HG03064 (cell line): ENCODE measurements at regions not wholly inside any gene's neighbourhood (a gene's known extent, or its start where the extent isn't known, plus 50 kb on each side); places are given as distances from the start of the nearest gene placed in this dataset.

Experiments
- ATAC-seq: cut with Tn5 transposase; IDR thresholded peaks from one replicate; pipeline ENCODE4 v1.9.1; 2021; ENCODE audit warnings: low read depth; ENCODE audit not compliant: unreplicated experiment

GRCh38 chr4:121534187-121534586 lies 153.4 kb upstream of the QRFPR start:
- no peak for ATAC-seq

GRCh38 chr4:121526509-121526908 lies 145.7 kb upstream of the QRFPR start:
- ATAC-seq: no peak

GRCh38 chr4:121519236-121519838 lies 138.5 kb upstream of the QRFPR start:
- no peak for ATAC-seq

DNA sequence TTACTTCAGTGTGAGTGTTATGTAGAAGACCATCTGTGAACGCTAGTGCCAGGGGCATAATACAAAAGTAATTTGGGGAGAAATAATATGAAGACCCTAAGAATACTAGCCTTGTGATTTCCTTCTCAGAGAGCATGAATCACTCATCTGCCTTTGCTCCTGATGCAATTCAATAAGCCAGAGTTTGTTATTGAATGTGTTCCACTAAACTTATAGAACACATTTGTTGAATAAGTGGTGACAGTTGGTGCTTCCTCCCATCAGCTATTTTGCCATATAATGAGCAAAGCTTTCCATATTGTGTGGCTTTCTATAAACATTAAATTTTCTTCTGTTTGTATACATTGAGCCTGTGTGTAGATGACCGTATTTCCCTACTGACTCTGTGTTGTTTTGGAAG lies 136.4 kb upstream of the QRFPR start:
- ATAC-seq: no peak

- ATAC-seq: no peak
Measured at GRCh38 chr4:121514443-121514842, 133.6 kb upstream of the QRFPR start.

DNA sequence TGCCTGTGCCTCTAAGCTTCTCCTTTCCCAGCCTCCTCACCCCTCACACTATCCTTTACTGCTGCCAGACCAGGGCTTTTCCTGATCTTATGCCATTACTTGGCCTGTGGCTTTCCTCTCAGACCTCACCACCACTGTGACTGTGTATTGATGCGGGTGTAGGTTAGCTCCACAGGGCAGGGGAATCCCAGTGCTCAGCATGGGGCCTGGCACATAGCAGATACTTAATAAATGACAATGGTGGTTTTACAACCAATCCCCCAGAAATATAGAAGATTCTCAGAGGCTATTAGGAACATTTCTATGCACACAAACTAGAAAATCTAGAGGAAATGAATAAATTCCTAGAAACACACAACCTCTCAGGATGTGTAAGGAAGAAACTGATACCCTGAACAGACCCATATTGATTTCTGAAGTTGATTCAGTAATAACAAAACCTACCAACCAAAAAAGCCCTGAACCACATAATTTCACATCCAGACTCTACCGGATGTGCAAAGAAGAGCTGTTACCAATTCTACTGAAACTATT lies 129.6 kb upstream of the QRFPR start:
- ATAC-seq: peak; percentile 58

DNA sequence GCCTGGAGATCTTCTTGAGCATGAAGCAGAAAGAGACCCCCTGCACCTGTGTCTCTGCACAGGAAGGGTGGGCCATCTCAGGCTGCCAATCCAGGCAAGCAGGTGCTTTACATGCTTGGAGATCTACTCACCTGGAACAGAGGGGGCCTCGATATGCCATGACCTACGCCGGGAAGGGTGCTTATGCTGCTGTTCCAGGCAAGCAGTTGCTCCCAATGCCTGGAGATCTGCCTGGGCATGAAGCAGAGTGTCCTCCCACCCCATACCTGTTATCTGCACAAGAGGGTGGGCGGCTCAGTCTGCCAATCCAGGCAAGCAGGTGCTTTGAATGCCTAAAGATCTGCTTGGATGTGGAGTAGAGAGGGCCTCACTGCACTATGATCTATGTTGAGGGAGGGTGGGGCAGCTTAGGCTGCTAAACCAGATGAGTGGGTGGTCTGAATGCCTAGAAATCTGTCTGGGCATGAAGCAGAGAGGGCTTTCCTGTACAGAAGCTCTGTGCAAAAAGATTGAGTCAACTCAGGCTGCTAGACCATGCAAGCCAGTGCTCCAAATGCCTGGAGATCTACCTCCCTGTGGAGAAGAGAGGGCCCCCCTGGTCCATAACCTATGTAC lies 104.5 kb upstream of the QRFPR start:
- ATAC-seq: no peak

DNA sequence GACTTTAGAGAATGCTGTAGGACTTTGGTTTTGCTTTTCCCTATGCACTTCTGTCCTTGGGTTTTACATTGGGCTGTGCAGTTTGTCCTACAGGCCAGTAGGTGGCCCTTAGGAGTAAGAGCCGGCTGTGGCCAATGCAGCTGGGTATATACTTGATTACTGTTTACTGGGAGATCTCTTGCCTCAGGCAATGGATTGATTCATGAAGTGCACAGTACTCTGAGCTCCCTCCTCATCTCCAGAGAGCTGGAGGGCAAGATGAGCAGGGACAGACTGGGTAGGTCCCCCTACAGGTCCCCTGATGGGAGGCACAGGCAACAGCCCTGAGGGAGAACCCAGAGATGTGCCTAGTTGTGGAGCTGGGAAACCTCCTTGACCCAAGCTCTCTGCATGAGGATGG lies 103.8 kb upstream of the QRFPR start:
- peak; percentile 88 for ATAC-seq

- no peak for ATAC-seq
Measured at GRCh38 chr4:121479808-121480207, 99.0 kb upstream of the QRFPR start.

DNA sequence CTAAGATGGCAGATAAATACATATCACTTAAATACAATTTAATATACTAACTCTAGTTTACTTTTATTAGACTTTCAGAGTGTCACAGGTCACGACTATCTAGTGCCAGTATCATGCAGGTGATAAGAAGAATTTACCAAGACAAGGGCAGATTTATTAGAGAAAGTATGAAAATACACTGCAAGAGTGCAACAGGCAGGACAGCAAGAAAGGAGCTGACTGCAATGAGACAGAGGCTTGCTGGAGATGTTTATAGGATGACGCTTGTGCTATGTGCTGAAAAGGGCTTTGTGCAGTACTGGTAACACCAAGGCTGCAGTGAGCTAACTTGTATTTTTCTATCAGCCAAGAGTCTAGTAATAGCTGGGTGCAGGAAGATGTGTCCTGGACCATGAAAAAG lies 96.7 kb upstream of the QRFPR start:
- ATAC-seq: no peak

GRCh38 chr4:121477079-121477478 lies 96.3 kb upstream of the QRFPR start:
- ATAC-seq: no peak

GRCh38 chr4:121472937-121473721 lies 92.3 kb upstream of the QRFPR start:
- no peak for ATAC-seq

DNA sequence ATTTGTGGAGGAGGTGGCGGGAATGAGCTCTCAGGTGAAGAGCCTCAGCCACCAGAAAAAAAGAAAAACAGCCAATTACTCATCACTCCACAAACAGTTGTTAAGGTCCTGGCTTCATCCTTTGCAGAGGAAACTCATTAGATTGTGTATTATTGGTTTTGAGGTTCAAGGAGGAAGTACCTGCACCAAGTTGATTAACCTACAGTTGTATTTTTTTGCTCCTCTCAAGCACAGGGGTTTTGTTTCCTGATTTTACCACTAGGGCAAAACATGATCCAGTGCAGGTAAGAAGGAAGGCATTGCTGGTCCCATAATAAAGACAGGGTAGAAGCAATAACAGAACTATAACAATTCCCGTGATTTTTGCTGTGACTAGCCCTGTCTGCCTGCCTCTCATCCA lies 84.0 kb upstream of the QRFPR start:
- ATAC-seq: no peak

DNA sequence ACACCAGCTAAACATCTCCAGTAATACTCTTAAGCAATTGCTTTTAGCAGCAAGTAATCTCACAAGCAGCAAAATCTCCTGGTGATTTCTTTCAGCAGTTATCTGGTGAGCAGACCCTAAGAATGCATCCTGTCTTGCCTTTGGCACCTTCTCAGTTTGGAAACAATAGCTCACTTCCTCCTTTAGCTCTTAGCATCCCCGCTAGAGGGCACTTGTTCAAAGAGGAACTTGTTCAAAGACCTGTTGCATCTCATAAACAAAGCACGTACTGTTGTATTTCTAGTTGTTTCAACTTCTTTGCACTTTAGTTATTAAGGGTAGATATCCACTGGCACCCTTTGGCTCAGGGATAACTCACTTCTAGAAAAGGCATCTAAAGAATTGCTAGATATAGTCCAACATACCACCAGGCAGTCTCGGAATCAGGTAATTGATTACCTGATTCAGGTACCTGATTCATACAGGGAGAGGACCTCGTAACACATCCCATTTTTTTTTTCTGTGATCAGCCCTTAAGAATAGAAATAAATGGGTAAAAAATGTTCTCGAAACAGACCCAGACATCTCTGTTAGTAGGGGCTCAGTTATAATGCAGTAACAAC lies 81.9 kb upstream of the QRFPR start:
- ATAC-seq: peak; percentile 94

DNA sequence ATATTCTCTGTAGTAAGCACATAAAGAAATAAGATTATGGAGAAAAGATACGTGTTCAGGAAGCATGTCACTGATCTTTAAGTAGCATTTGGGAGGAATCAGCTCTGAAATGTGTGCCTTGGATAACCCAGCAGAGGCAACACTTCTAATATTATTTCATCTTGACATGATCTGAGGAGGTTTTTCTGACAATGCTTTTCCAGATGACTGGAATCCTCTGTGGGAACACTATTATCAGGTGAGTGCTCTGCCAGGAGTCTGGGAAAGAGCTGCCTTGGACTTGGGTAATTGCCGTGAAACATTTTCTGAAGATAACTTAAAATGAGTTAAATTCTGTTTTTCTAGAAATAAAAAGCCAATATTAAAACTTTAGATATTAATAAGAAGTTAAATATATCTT lies 78.2 kb upstream of the QRFPR start:
- no peak for ATAC-seq

DNA sequence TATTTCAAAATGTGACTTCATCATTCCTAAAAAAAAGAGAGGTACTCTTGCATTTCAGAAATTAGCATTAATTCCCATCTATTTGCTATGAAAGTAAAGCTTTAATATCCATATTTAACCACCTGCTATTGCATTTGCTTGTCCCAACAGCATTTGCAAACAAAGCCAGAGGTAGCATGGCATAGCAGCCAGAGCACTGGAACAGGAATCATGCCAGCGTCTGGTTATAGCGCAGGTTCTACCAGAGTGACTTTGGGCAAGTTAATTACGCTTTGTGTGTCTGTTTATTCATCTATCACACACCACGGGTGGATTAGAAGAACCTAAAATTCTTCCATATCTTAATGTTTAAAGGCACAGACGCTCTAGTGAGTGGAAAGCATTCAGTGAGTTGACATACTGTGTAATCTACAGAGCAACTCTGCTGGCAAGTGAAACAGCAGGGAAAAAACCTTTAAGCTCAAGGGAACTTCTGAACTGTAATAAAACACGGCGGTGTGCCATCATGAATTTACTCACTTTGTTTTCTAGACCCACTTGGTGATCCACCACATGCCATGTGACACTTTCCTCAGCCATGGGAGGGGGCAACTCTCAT lies 76.6 kb upstream of the QRFPR start:
- no peak for ATAC-seq

GRCh38 chr4:121455285-121455684 lies 74.5 kb upstream of the QRFPR start:
- ATAC-seq: no peak

DNA sequence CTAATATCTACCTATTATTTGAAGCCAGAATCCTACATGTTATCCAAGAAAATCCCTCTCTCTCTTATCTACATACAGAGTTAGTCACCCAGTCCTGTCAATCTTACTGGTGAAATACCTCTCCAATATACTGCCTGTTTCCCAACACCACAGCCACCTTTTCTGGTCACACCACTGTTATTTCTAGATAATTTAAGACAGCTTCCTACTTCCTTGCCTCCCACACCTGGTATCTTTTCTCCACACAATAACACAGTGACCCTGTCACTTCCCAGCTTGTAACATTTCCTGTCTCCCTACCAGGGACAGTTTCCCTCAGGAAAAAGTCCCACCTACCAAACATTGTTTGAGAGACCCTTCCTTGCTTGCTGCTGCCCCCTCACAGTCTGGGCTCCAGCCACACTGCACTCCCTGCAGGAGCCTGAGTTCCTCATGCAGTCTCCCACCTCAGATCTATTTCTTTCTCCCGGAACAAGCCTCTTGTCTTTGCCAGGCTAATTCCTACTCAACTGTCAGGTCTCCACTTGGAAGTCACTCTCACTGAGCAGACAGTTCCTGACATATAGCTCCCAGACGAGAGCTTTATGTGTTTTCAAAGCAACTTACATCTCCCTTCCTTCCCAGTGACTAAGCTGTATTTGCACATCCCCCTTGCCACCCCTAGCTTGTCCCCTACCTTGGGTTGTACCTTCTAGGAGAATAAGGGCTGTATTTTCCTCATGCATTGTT lies 73.6 kb upstream of the QRFPR start:
- ATAC-seq: no peak

DNA sequence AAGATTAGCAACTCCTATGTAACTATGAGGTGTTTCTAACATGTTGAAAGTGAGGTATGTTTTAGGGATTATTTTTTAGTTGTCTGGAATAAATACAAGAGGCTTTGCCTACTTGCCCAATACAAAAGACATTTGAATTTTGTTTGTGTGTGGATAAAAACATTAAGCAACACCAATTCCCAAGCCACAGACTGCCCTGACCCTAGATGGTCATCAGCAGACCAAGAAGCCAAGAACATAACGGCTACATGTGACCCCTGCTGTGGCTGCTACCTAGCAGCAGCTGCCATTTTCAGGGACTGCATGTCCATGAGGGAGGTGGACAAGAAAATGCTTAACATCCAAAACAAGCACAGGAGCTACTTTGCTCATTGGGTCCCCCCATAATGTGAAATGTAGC lies 70.5 kb upstream of the QRFPR start:
- ATAC-seq: no peak

DNA sequence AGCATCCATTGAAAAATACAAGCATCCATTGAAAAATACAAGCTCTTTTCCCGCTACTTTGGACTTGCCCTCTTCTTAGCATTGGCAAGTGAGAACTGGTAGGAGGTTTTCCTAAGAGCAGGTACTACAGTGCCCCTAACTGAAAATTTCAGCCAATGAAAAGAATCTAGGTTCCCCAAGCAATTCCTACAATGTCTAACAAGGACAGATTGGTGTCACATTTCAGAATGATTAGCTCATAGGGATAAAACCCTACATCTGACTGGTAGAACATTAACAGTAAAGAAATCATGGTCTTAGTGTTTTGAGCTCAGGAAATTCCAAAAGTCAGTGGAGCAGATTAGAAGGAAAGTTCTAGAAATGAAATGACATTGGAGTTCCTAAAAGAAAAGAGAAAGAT lies 68.6 kb upstream of the QRFPR start:
- ATAC-seq: no peak
